DND-41 (cell line): ENCODE measurements at regions not wholly inside any gene's neighbourhood (a gene's known extent, or its start where the extent isn't known, plus 50 kb on each side); places are given as distances from the start of the nearest gene placed in this dataset.

Experiments used
- ATAC-seq: fragments of 200-7000 bp; cut with Tn5 transposase; 3 replicates; pipeline ENCODE4 v1.9.1; 2021; ENCODE audit warnings: low read depth; ENCODE audit not compliant: insufficient read depth
- DNase-seq: peaks from one replicate; pipeline ENCODE4 v3.0.0-alpha.2; 2020
- H2AFZ ChIP-seq: 2 replicates; pipeline ENCODE4 v1.6.0; 2012; ENCODE audit warnings: low read depth, low read length
- H3K27ac ChIP-seq: 2 replicates; pipeline ENCODE4 v1.5.1; 2012; ENCODE audit warnings: low read length, inconsistent platforms
- H3K27me3 ChIP-seq: fragments of 200-600 bp; sonication (generic); 2 replicates; pipeline ENCODE4 v1.6.0; 2012; ENCODE audit warnings: low read length, mild to moderate bottlenecking, inconsistent platforms; ENCODE audit not compliant: insufficient read depth, poor library complexity
- H3K36me3 ChIP-seq: 2 replicates; pipeline ENCODE4 v1.5.1; 2012; ENCODE audit warnings: low read length, inconsistent platforms; ENCODE audit not compliant: insufficient read depth
- H3K4me1 ChIP-seq: 2 replicates; pipeline ENCODE4 v1.5.1; 2012; ENCODE audit warnings: mild to moderate bottlenecking, low read length; ENCODE audit not compliant: insufficient read depth
- H3K4me2 ChIP-seq: 2 replicates; pipeline ENCODE4 v1.6.0; 2012; ENCODE audit warnings: mild to moderate bottlenecking, moderate library complexity, low read length, inconsistent platforms; ENCODE audit not compliant: insufficient read depth
- H3K4me3 ChIP-seq, 2 experiments: fragments of 200-600 bp in 1 of 2; shearing (Covaris generic) in 1 of 2; 2 replicates each; pipeline ENCODE4 v1.5.1; 2012 to 2016; ENCODE audit warnings: inconsistent platforms in 2 of 2, low read length in 2 of 2, mild to moderate bottlenecking in 2 of 2, low read depth in 1 of 2, moderate library complexity in 1 of 2
- H3K79me2 ChIP-seq: 2 replicates; pipeline ENCODE4 v1.6.0; 2012; ENCODE audit warnings: low read length, inconsistent platforms; ENCODE audit not compliant: insufficient read depth
- H3K9ac ChIP-seq: 2 replicates; pipeline ENCODE4 v1.6.0; 2012; ENCODE audit warnings: low read depth, mild to moderate bottlenecking, inconsistent platforms, low read length, moderate library complexity
- H3K9me3 ChIP-seq: 2 replicates; pipeline ENCODE4 v1.5.1; 2012; ENCODE audit warnings: low read length, moderate library complexity, mild to moderate bottlenecking, inconsistent platforms; ENCODE audit not compliant: insufficient read depth, severe bottlenecking
- H4K20me1 ChIP-seq: 2 replicates; pipeline ENCODE4 v1.6.0; 2012; ENCODE audit warnings: low read length; ENCODE audit not compliant: insufficient read depth
- EZH2 ChIP-seq: IDR thresholded peaks from 3 replicates; pipeline ENCODE4 v1.6.1; 2012; ENCODE audit warnings: borderline replicate concordance, low read depth, mild to moderate bottlenecking, moderate library complexity, low read length, inconsistent platforms; ENCODE audit not compliant: severe bottlenecking
- TF ChIP-seq, protein P1 (sequence below): IDR thresholded peaks from 2 replicates; pipeline ENCODE4 v1.5.1; 2012; ENCODE audit warnings: borderline replicate concordance, low read length, moderate library complexity, mild to moderate bottlenecking; ENCODE audit not compliant: poor library complexity, severe bottlenecking; ENCODE audit errors: extremely low read depth

DNA sequence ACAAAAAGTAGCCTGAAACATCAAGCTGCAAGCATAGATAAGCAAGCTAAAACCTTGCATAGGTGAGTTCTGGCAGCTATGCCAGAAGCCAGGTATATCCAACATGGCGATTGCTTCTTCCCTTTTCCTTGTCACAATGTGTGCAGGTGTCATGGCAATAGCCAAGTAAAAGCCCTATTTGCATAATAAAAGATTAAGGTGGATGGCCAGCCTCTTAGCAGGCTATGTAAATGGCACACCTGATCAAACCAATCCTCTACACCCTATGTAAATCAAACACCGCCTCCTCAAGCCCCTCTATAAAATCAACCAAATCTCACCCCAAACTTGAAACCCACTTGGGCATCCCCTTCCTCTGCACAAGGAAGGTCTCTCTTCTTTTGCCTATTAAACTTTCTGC is 366.8 kb downstream of the VGLL3 start:
- Histone ChIP-seq H3K79me2 (no peaks in the 10 kb centered on the region), H3K9ac (no peak overlapping the region), H3K27me3 (no peaks in the 10 kb centered on the region), H2AFZ (no peak overlapping the region), H3K36me3 (no peaks in the 10 kb centered on the region), H3K4me1 (no peaks in the 10 kb centered on the region), H3K4me2 (no peak overlapping the region), H3K27ac (no peak overlapping the region), H3K9me3 (no peaks in the 10 kb centered on the region), H4K20me1 (no peaks in the 10 kb centered on the region), H3K4me3 (no peak overlapping the region)
- TF ChIP-seq EZH2 = no peak
- TF ChIP-seq, protein P1, sequence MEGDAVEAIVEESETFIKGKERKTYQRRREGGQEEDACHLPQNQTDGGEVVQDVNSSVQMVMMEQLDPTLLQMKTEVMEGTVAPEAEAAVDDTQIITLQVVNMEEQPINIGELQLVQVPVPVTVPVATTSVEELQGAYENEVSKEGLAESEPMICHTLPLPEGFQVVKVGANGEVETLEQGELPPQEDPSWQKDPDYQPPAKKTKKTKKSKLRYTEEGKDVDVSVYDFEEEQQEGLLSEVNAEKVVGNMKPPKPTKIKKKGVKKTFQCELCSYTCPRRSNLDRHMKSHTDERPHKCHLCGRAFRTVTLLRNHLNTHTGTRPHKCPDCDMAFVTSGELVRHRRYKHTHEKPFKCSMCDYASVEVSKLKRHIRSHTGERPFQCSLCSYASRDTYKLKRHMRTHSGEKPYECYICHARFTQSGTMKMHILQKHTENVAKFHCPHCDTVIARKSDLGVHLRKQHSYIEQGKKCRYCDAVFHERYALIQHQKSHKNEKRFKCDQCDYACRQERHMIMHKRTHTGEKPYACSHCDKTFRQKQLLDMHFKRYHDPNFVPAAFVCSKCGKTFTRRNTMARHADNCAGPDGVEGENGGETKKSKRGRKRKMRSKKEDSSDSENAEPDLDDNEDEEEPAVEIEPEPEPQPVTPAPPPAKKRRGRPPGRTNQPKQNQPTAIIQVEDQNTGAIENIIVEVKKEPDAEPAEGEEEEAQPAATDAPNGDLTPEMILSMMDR = no peak
- ATAC-seq (no peak), DNase-seq (no peak)

DNA sequence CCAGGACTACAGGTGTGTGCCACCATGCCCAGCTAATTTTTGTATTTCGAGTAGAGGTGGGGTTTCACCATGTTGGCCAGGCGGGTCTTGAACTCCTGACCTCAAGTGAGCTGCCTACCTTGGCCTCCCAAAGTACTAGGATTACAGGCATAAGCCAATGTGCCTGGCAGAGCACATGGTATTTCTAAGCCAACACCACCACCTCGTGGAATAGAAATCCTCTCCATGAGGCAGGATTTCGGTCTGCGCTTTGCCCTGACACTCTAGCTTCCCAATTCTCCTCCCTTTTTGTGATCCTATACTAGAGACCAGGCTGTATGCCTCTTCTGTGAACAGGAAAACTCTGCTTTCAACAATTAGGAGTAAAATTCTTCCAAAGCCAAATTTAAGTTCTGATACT is 372.2 kb downstream of the VGLL3 start:
- H3K4me2 ChIP-seq = no peak overlapping the region
- H2AFZ ChIP-seq = no peak overlapping the region
- ATAC-seq (no peak), DNase-seq (no peak)
- H3K4me3 ChIP-seq = no peak overlapping the region
- no peaks in the 10 kb centered on the region for H3K27me3 ChIP-seq
- peaks cover 7% of the 10 kb centered on the region for H3K9me3 ChIP-seq
- TF ChIP-seq, protein P1 = no peak
- TF ChIP-seq EZH2 = no peak
- H3K27ac ChIP-seq = no peak overlapping the region
- no peaks in the 10 kb centered on the region for H3K79me2 ChIP-seq
- H3K4me1 ChIP-seq = no peaks in the 10 kb centered on the region
- H3K36me3 ChIP-seq = no peaks in the 10 kb centered on the region
- no peak overlapping the region for H3K9ac ChIP-seq
- H4K20me1 ChIP-seq = no peaks in the 10 kb centered on the region

DNA sequence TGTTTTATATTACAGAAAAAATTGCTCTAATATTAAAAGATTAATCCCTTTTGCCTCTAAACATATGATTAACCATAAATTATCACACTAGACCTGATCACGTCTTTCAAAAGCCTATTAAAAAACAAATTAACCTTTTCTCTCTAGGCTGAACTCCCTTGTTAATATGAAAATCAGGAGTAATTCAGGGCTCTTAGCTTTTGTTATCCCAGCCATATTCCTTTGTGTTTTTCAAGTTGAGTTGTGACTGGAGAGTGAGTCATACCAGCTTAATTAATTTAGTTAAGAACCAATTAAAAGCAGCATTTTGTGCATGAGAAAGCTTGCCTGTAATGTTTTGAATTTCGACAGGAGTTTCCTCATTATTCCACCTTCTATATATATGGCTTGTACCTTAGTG is 385.8 kb downstream of the VGLL3 start:
- no peaks in the 10 kb centered on the region for H4K20me1 ChIP-seq
- no peak overlapping the region for H2AFZ ChIP-seq
- no peaks in the 10 kb centered on the region for H3K27me3 ChIP-seq
- TF ChIP-seq, protein P1 = no peak
- no peak for TF ChIP-seq EZH2
- H3K4me3 ChIP-seq = no peak overlapping the region
- peaks cover 4% of the 10 kb centered on the region for H3K9me3 ChIP-seq
- H3K79me2 ChIP-seq = no peaks in the 10 kb centered on the region
- H3K27ac ChIP-seq = no peak overlapping the region
- ATAC-seq (no peak), DNase-seq (no peak)
- H3K36me3 ChIP-seq = no peaks in the 10 kb centered on the region
- no peak overlapping the region for H3K4me2 ChIP-seq
- no peak overlapping the region for H3K9ac ChIP-seq
- H3K4me1 ChIP-seq = no peaks in the 10 kb centered on the region

DNA sequence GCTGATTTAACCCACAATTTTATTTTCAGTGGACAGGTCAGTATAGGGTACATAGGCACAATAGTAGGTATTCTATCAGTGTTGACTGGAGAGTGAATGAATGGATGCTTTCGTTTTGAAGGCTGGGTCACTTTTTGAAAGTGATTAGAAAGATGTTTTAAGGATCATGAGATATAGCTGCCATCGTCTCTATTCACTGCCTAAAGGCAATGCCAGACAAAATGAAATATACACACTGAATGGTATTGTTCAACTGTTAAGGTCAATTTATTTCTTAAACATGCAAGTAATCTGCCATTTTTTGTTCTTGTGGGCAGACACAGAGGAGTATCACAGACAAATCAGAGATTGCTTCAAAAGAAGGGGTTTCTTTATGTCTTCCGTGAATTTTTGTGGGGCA is 395.3 kb downstream of the VGLL3 start:
- no peak for DNase-seq
- H3K27ac ChIP-seq = no peak overlapping the region

More for the DNA sequence above, 395.3 kb downstream of the VGLL3 start:
- Histone ChIP-seq H4K20me1 (no peaks in the 10 kb centered on the region), H3K9me3 (no peaks in the 10 kb centered on the region), H3K27me3 (no peaks in the 10 kb centered on the region), H2AFZ (no peak overlapping the region), H3K79me2 (no peaks in the 10 kb centered on the region), H3K36me3 (no peaks in the 10 kb centered on the region), H3K9ac (no peak overlapping the region), H3K4me3 (no peak overlapping the region), H3K4me1 (no peaks in the 10 kb centered on the region), H3K4me2 (no peak overlapping the region)
- TF ChIP-seq, protein P1 = no peak
- no peak for TF ChIP-seq EZH2
- ATAC-seq = no peak
